ENCODE measurements at regions not wholly inside any gene's neighbourhood (a gene's known extent, or its start where the extent isn't known, plus 50 kb on each side); places are given as distances from the start of the nearest gene placed in this dataset.
A peak's percentile ranks its signal among the peaks of the same experiment; 100 is the strongest.

- no peak overlapping the region for H3K18ac ChIP-seq (ENCODE audit: low read depth, low read length)
- no peak overlapping the region for H2BK20ac ChIP-seq (ENCODE audit: low read depth, low read length)
- CTCF ChIA-PET: no interaction called here
- WGBS, 2 experiments (ENCODE audit: extremely low coverage in 2 of 2, insufficient read length in 1 of 2): no CpG with 5 or more reads among the region's 4 CpGs
- peaks cover 9% of the 10 kb centered on the region; the same call in 1 of the 2 replicates for H4K20me1 ChIP-seq (ENCODE audit: insufficient read depth, low read length)
- H3K4ac ChIP-seq (ENCODE audit: low read depth, low read length): 0 out of 2 replicates have a peak overlapping the region, but pooled peaks have one; percentile 0
- no peak overlapping the region for H2AK9ac ChIP-seq (replicated peaks; ENCODE audit: low read depth, low read length, poor library complexity)
- in situ Hi-C loops (cut with MboI; ENCODE audit: low sequenced_read_pairs): no loop called here
- H3K56ac ChIP-seq (ENCODE audit: extremely low read depth, insufficient read depth, low read length): no peak overlapping the region
- no peak overlapping the region for H3K4me2 ChIP-seq (ENCODE audit: low read depth, low read length)
- ATAC-seq (ENCODE audit: low read depth): no peak
- no peak overlapping the region for H3K27ac ChIP-seq (ENCODE audit: insufficient read depth, low read length)
- no peak overlapping the region for H4K5ac ChIP-seq (ENCODE audit: low read depth, low read length)
- no TSS peak for BruUV-seq (replicated peaks)
- H2BK120ac ChIP-seq (ENCODE audit: low read depth, low read length): no peak overlapping the region
- peaks cover 0 to 11% of the 10 kb centered on the region in 2 experiments; a peak in 2 of 4 replicates for H3K79me1 ChIP-seq (ENCODE audit: low read depth in 1 of 2, low read length in 2 of 2)
- H2BK15ac ChIP-seq (ENCODE audit: low read depth, low read length): no peak overlapping the region
- H4K91ac ChIP-seq (ENCODE audit: insufficient read depth, low read depth, low read length): peak overlapping the region; percentile 34; the same call in 1 of the 2 replicates
- no peak overlapping the region for H2AFZ ChIP-seq (replicated peaks; ENCODE audit: low read length, poor library complexity)
- dilution Hi-C loops (cut with HindIII; ENCODE audit: low sequenced_read_pairs, unreplicated experiment): no loop called here
- H3K36me3 ChIP-seq (ENCODE audit: control insufficient read depth, insufficient read depth, low read length): no peaks in the 10 kb centered on the region
- POLR2A ChIA-PET (ENCODE audit: unreplicated experiment): no interaction called here
- H2BK5ac ChIP-seq (ENCODE audit: low read depth, low read length, poor library complexity, severe bottlenecking): no peak overlapping the region
- no peak overlapping the region for H3K23ac ChIP-seq (ENCODE audit: low read depth, low read length)
- H3K9me1 ChIP-seq (ENCODE audit: insufficient read depth, low read length): peaks cover 30% of the 10 kb centered on the region
- H3K4me1 ChIP-seq (ENCODE audit: control insufficient read depth, insufficient read depth, low read length): peaks cover 11% of the 10 kb centered on the region
- no peaks in the 10 kb centered on the region for H3K9me3 ChIP-seq (ENCODE audit: control insufficient read depth, insufficient read depth, low read length)
- H3K14ac ChIP-seq (replicated peaks; ENCODE audit: low read depth, low read length): no peak overlapping the region
- H4K8ac ChIP-seq (ENCODE audit: low read depth in 2 of 2, low read length in 2 of 2): no peak overlapping the region
- no peak for DNase-seq
- intact Hi-C loops (cut with micrococcal nuclease): no loop called here
- no peak overlapping the region for H3K4me3 ChIP-seq (ENCODE audit: insufficient read depth, low read depth, low read length)
- peaks cover 3% of the 10 kb centered on the region for H3K27me3 ChIP-seq (ENCODE audit: control insufficient read depth, insufficient read depth, low read length)
- H2AK5ac ChIP-seq (ENCODE audit: low read depth, low read length): peak overlapping the region; percentile 43; the same call in 1 of the 2 replicates
- TF ChIP-seq RCOR1 (IDR thresholded peaks at IDR 0.05; ENCODE audit: insufficient replicate concordance, low read length): no peak
- no peak for TF ChIP-seq BHLHE40 (IDR thresholded peaks at IDR 0.05; ENCODE audit: low read depth, low read length)
- TF ChIP-seq POLR2A (IDR thresholded peaks at IDR 0.05; ENCODE audit: low read depth, low read length): no peak
- TF ChIP-seq FOS (IDR thresholded peaks at IDR 0.05; ENCODE audit: low read depth, low read length): no peak
- no peak for TF ChIP-seq CTCF (conservative IDR thresholded peaks at IDR 0.05; ENCODE audit: low read depth, low read length)
- TF ChIP-seq RAD21 (IDR thresholded peaks at IDR 0.05; ENCODE audit: low read length): no peak
- H3K9ac ChIP-seq (ENCODE audit: low read depth, low read length): no peak overlapping the region
These were observed 176.7 kb downstream of the SMAD6 start for GRCh38 chr15:66878761-66879160.
